K562 (cell line): ENCODE measurements at regions not wholly inside any gene's neighbourhood (a gene's known extent, or its start where the extent isn't known, plus 50 kb on each side); places are given as distances from the start of the nearest gene placed in this dataset.

ENCODE experiments used
- ATAC-seq: fragments of 200-7000 bp; cut with Tn5 transposase; 3 replicates; pipeline ENCODE4 v1.9.1; 2020; ENCODE audit warnings: moderate library complexity
- BruUV-seq: library from RNA; stranded (reverse); fragments of 400-500 nt; replicated peaks from 2 replicates; lab custom pipeline; 2021; lab: Mats Ljungman, UMichigan
- CTCF ChIA-PET: fragments of 300-600 bp; formaldehyde crosslinking; extraction: SDS; loops from one replicate; lab custom pipeline; 2021; ENCODE audit warnings: low intra/inter-chr PET ratio; lab: Yijun Ruan, JAX
- POLR2A ChIA-PET: fragments of 300-600, 350-650 bp; sonication (Branson Sonifier 250); formaldehyde crosslinking; extraction: SDS; loops from one replicate; lab custom pipeline; 2021; ENCODE audit warnings: antibody characterized with exemption, inconsistent platforms; lab: Yijun Ruan, JAX
- DNase-seq, 4 experiments: peaks; one replicate each; pipeline versions ENCODE4 v3.0.0 to v3.0.0-alpha.2; 2011 to 2018; ENCODE audit warnings: low spot score in 3 of 4, mixed read lengths in 3 of 4; ENCODE audit errors: extremely low read depth in 1 of 4
- FAIRE-seq: peaks from 2 replicates; lab custom pipeline; 2011; peaks lifted over from hg19 to GRCh38; lab: Jason Lieb, UNC
- H2AFZ ChIP-seq: 2 replicates; pipeline ENCODE4 v1.6.0; 2011; ENCODE audit warnings: low read depth, low read length, control low read depth, inconsistent platforms
- H3K27ac ChIP-seq: fragments of 200-600 bp; 3 replicates; pipeline ENCODE4 v1.8.0; 2011; ENCODE audit warnings: low read depth, mild to moderate bottlenecking, control low read depth, inconsistent platforms, low read length, moderate library complexity, mixed read lengths; ENCODE audit errors: extremely low read depth
- H3K27me3 ChIP-seq, 2 experiments: fragments of 300-600 bp in 1 of 2; 2 replicates in 1 of 2; 3 replicates in 1 of 2; pipeline versions ENCODE4 v1.6.0 to v1.8.0; 2011; ENCODE audit warnings: inconsistent platforms in 2 of 2, low read length in 2 of 2, mild to moderate bottlenecking in 1 of 2, mixed read lengths in 1 of 2, moderate library complexity in 1 of 2; ENCODE audit not compliant: control insufficient read depth in 2 of 2, insufficient read depth in 2 of 2
- H3K36me3 ChIP-seq: fragments of 300-600 bp; 3 replicates; pipeline ENCODE4 v1.8.0; 2011; ENCODE audit warnings: mild to moderate bottlenecking, low read length, inconsistent platforms; ENCODE audit not compliant: control insufficient read depth, insufficient read depth
- H3K4me1 ChIP-seq, 2 experiments: fragments of 200-600 bp in 1 of 2; replicated peaks in 1 of 2; 2 replicates in 1 of 2; 3 replicates in 1 of 2; pipeline versions ENCODE4 v1.5.1 to v1.8.0; 2011; ENCODE audit warnings: inconsistent platforms in 2 of 2, low read length in 2 of 2, mild to moderate bottlenecking in 1 of 2, mixed read lengths in 1 of 2, moderate library complexity in 1 of 2; ENCODE audit not compliant: control insufficient read depth in 2 of 2, insufficient read depth in 2 of 2
- H3K4me2 ChIP-seq: 2 replicates; pipeline ENCODE4 v1.6.1; 2011; ENCODE audit warnings: low read length, control low read depth, inconsistent platforms, mixed read lengths; ENCODE audit not compliant: insufficient read depth
- H3K4me3 ChIP-seq: fragments of 200-600 bp; sonication (generic), shearing (Covaris generic); 2 replicates; pipeline ENCODE4 v1.5.1; 2016; ENCODE audit warnings: control low read depth, inconsistent platforms
- H3K79me2 ChIP-seq: fragments of 200-600 bp; 3 replicates; pipeline ENCODE4 v1.8.0; 2011; ENCODE audit warnings: low read length, inconsistent platforms; ENCODE audit not compliant: control insufficient read depth, insufficient read depth
- H3K9ac ChIP-seq, 2 experiments: 2 replicates each; pipeline versions ENCODE4 v1.6.0 to v1.6.1; 2011; ENCODE audit warnings: low read depth in 2 of 2, low read length in 2 of 2, control low read depth in 1 of 2, inconsistent platforms in 1 of 2, mild to moderate bottlenecking in 1 of 2, mixed read lengths in 1 of 2; ENCODE audit not compliant: insufficient read depth in 1 of 2
- H3K9me1 ChIP-seq: one replicate; pipeline ENCODE4 v1.6.0; 2011; ENCODE audit warnings: inconsistent platforms, mild to moderate bottlenecking, low read length, moderate library complexity; ENCODE audit not compliant: control insufficient read depth, insufficient read depth
- H3K9me3 ChIP-seq: replicated peaks from 2 replicates; pipeline ENCODE4 v1.5.1; 2011; ENCODE audit warnings: low read depth, low read length, inconsistent platforms; ENCODE audit not compliant: control insufficient read depth, insufficient read depth
- H4K20me1 ChIP-seq: replicated peaks from 2 replicates; pipeline ENCODE4 v1.6.1; 2011; ENCODE audit warnings: low read length, inconsistent platforms, mixed read lengths; ENCODE audit not compliant: control insufficient read depth, insufficient read depth
- CEBPB ChIP-seq: fragments of 450-650 bp; IDR thresholded peaks from 2 replicates; pipeline ENCODE4 v1.6.1; 2016; ENCODE audit warnings: missing genetic modification characterization, missing compliant biosample characterization
- ELF1 ChIP-seq: fragments of 200-800 bp; sonication (Bioruptor generic); IDR thresholded peaks from 2 replicates; pipeline ENCODE4 v1.6.1; 2016; ENCODE audit warnings: missing genetic modification characterization, missing compliant biosample characterization
- FOS ChIP-seq: IDR thresholded peaks from 3 replicates; pipeline ENCODE4 v1.6.1; 2011; ENCODE audit not compliant: insufficient read length; ENCODE audit errors: extremely low read depth
- MTA1 ChIP-seq: fragments of 450-650 bp; IDR thresholded peaks from 2 replicates; pipeline ENCODE4 v1.6.1; 2017; ENCODE audit warnings: borderline replicate concordance
- ZNF644 ChIP-seq: fragments of 200-800 bp; sonication (Bioruptor generic); IDR thresholded peaks from 2 replicates; pipeline ENCODE4 v1.6.1; 2016; ENCODE audit warnings: low read depth, missing genetic modification characterization, missing compliant biosample characterization
- WGBS: fragments of 100-300 bp; shearing (Covaris generic); methylation state at CpG from one replicate; pipeline ENCODE4 v1.1.6; 2016; ENCODE audit warnings: low coverage, mixed read lengths; ENCODE audit not compliant: insufficient coverage; ENCODE audit errors: missing lambda C conversion rate; 5-methylcytosine and 5-hydroxymethylcytosine counted together
- in situ Hi-C: fragments of 300-500 bp; cut with MboI; formaldehyde crosslinking; loops from 4 replicates; pipeline ENCODE4 v1.15.0; 2018; ENCODE audit warnings: inconsistent platforms, mixed read lengths
- intact Hi-C: fragments of 100-400 bp; cut with micrococcal nuclease; formaldehyde crosslinking; loops from 2 replicates; pipeline ENCODE4 v1.14.2; 2022
- TF ChIP-seq, protein P1 (sequence below): sonication (generic); formaldehyde crosslinking; IDR thresholded peaks from 2 replicates; pipeline ENCODE4 v1.8.0; 2022; ENCODE audit warnings: missing genetic modification reagents, mild to moderate bottlenecking, borderline replicate concordance

DNA sequence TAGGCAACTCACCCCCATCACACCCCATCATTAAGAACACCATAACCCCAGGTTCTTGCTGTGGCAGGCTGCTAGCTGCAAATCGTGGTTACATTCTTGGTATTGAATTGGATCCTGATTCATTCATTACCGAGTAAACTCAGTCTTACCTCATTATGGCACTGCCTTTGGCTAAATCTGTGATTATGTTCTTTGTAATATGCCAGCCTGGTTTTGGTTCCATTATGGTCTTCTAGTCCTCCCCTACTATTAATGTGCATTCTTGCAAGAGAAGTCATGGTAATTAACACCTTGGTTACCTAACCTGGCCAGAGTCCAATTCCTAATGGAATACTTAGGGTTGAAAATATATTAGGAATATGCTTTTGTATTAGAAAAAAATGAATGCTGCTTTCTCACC, 258.9 kb upstream of the APCDD1 start:
- H3K27ac ChIP-seq = no peak overlapping the region
- H4K20me1 ChIP-seq = no peaks in the 10 kb centered on the region
- CTCF ChIA-PET = no interaction called here
- H3K4me1 ChIP-seq = no peaks in the 10 kb centered on the region
- ATAC-seq (no peak), FAIRE-seq (no peak), DNase-seq (no peak)
- intact Hi-C loops = loop anchor here (5.0 kb wide), 1 partner anchor 502 kb away; no protein-coding TSS in a partner anchor
- H3K79me2 ChIP-seq = no peaks in the 10 kb centered on the region
- POLR2A ChIA-PET = interaction anchor here (0.6 kb wide), 1 partner anchor 165 kb away, joined by 3 read pairs; no protein-coding TSS in a partner anchor
- H3K9me1 ChIP-seq = no peaks in the 10 kb centered on the region
- BruUV-seq = no TSS peak
- in situ Hi-C loops = no loop called here
- no peak overlapping the region for H3K4me2 ChIP-seq
- H3K4me3 ChIP-seq = no peak overlapping the region
- no peaks in the 10 kb centered on the region for H3K36me3 ChIP-seq
- no peak overlapping the region for H3K9ac ChIP-seq
- no peaks in the 10 kb centered on the region for H3K9me3 ChIP-seq
- 0% methylated on average over 2 of the region's 2 CpGs for WGBS
- TF ChIP-seq, protein P1, sequence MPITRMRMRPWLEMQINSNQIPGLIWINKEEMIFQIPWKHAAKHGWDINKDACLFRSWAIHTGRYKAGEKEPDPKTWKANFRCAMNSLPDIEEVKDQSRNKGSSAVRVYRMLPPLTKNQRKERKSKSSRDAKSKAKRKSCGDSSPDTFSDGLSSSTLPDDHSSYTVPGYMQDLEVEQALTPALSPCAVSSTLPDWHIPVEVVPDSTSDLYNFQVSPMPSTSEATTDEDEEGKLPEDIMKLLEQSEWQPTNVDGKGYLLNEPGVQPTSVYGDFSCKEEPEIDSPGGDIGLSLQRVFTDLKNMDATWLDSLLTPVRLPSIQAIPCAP (CRISPR knock-in tag) = no peak
- TF ChIP-seq CEBPB (tag) (no peak), MTA1 (no peak), FOS (no peak), ELF1 (no peak), ZNF644 (no peak)
- no peak overlapping the region for H2AFZ ChIP-seq
- H3K27me3 ChIP-seq = peaks cover 4 to 14% of the 10 kb centered on the region in 2 experiments; a peak in 1 of 5 replicates
